WERI-Rb-1 (cell line): ENCODE measurements at regions not wholly inside any gene's neighbourhood (a gene's known extent, or its start where the extent isn't known, plus 50 kb on each side); places are given as distances from the start of the nearest gene placed in this dataset.

Source experiments
- DNase-seq: peaks from one replicate; pipeline ENCODE4 v3.0.0-alpha.2; 2020
- H3K27ac ChIP-seq: fragments of 250-450 bp; sonication (Bioruptor Pico); 2 replicates; pipeline ENCODE4 v1.5.1; 2020; ENCODE audit warnings: mild to moderate bottlenecking, moderate library complexity
- H3K27me3 ChIP-seq: fragments of 250-450 bp; sonication (Bioruptor Pico); 2 replicates; pipeline ENCODE4 v1.5.1; 2021; ENCODE audit warnings: mild to moderate bottlenecking, low read depth, moderate library complexity; ENCODE audit not compliant: insufficient read depth, severe bottlenecking
- H3K36me3 ChIP-seq: fragments of 250-450 bp; sonication (Bioruptor Pico); 2 replicates; pipeline ENCODE4 v1.5.1; 2020; ENCODE audit warnings: mild to moderate bottlenecking, moderate library complexity
- H3K4me3 ChIP-seq: 2 replicates; pipeline ENCODE4 v1.5.1; 2011; ENCODE audit warnings: low read depth, mild to moderate bottlenecking, control low read depth, low read length
- H3K9me3 ChIP-seq: fragments of 250-450 bp; sonication (Bioruptor Pico); 2 replicates; pipeline ENCODE4 v1.5.1; 2021; ENCODE audit warnings: mild to moderate bottlenecking, moderate library complexity; ENCODE audit not compliant: severe bottlenecking
- CTCF ChIP-seq: IDR thresholded peaks from 2 replicates; pipeline ENCODE4 v1.5.1; 2011; ENCODE audit warnings: low read depth, mild to moderate bottlenecking, control low read depth, inconsistent platforms, low read length

- no peak overlapping the region for H3K27ac ChIP-seq
- H3K27me3 ChIP-seq, result peaks cover 55% of the 10 kb centered on the region
- H3K4me3 ChIP-seq, result no peak overlapping the region
- no peaks in the 10 kb centered on the region for H3K36me3 ChIP-seq
- no peaks in the 10 kb centered on the region for H3K9me3 ChIP-seq
- TF ChIP-seq CTCF, result no peak
- no peak for DNase-seq
These were observed 257.4 kb downstream of the MAFB start for GRCh38 chr20:40431611-40432010.

GRCh38 chr20:40431112-40431511 lies 257.9 kb downstream of the MAFB start:
- TF ChIP-seq CTCF, result no peak
- no peak overlapping the region for H3K4me3 ChIP-seq
- H3K9me3 ChIP-seq, result no peaks in the 10 kb centered on the region
- DNase-seq, result no peak
- H3K27me3 ChIP-seq, result peaks cover 54% of the 10 kb centered on the region
- no peak overlapping the region for H3K27ac ChIP-seq
- H3K36me3 ChIP-seq, result no peaks in the 10 kb centered on the region

GRCh38 chr20:40427026-40427425 lies 262.0 kb downstream of the MAFB start:
- Histone ChIP-seq H3K4me3 (no peak overlapping the region), H3K36me3 (no peaks in the 10 kb centered on the region), H3K9me3 (no peaks in the 10 kb centered on the region), H3K27me3 (peaks cover 26% of the 10 kb centered on the region), H3K27ac (no peak overlapping the region)
- TF ChIP-seq CTCF, result no peak
- DNase-seq, result no peak

GRCh38 chr20:40424695-40425094 lies 264.3 kb downstream of the MAFB start:
- Histone ChIP-seq H3K4me3 (no peak overlapping the region), H3K9me3 (no peaks in the 10 kb centered on the region), H3K36me3 (no peaks in the 10 kb centered on the region), H3K27me3 (peaks cover 18% of the 10 kb centered on the region), H3K27ac (no peak overlapping the region)
- no peak for DNase-seq
- TF ChIP-seq CTCF, result no peak

- Histone ChIP-seq H3K27ac (no peak overlapping the region), H3K9me3 (no peaks in the 10 kb centered on the region), H3K27me3 (peaks cover 24% of the 10 kb centered on the region), H3K4me3 (no peak overlapping the region), H3K36me3 (no peaks in the 10 kb centered on the region)
- DNase-seq, result no peak
- TF ChIP-seq CTCF, result no peak
These were observed 266.4 kb downstream of the MAFB start for GRCh38 chr20:40422656-40423055.

GRCh38 chr20:40416274-40416673 lies 272.8 kb downstream of the MAFB start:
- no peak for DNase-seq
- Histone ChIP-seq H3K4me3 (no peak overlapping the region), H3K9me3 (peaks cover 4% of the 10 kb centered on the region), H3K27me3 (peaks cover 55% of the 10 kb centered on the region), H3K36me3 (no peaks in the 10 kb centered on the region), H3K27ac (no peak overlapping the region)
- TF ChIP-seq CTCF, result no peak
